GM12878 (cell line): ENCODE measurements at regions not wholly inside any gene's neighbourhood (a gene's known extent, or its start where the extent isn't known, plus 50 kb on each side); places are given as distances from the start of the nearest gene placed in this dataset.

Experiments
- CHD2 ChIP-seq: IDR thresholded peaks from 2 replicates; pipeline ENCODE4 v1.6.1; 2011; ENCODE audit warnings: low read depth, low read length, improper control_type of control experiment, borderline replicate concordance
- FOS ChIP-seq: IDR thresholded peaks from 3 replicates; pipeline ENCODE4 v1.6.1; 2011; ENCODE audit warnings: borderline replicate concordance; ENCODE audit not compliant: insufficient read length; ENCODE audit errors: extremely low read depth
- GABPA ChIP-seq: IDR thresholded peaks from 2 replicates; pipeline ENCODE4 v1.6.1; 2014; ENCODE audit warnings: antibody characterized with exemption, low read depth, mild to moderate bottlenecking, inconsistent platforms
- TF ChIP-seq, protein P1 (sequence below), 3 experiments: IDR thresholded peaks in 2 of 3; conservative IDR thresholded peaks in 1 of 3; 2 replicates each; pipeline ENCODE4 v1.5.1; 2011; ENCODE audit warnings: low read depth in 3 of 3, low read length in 3 of 3, mild to moderate bottlenecking in 3 of 3, control low read depth in 2 of 3, moderate library complexity in 2 of 3, inconsistent platforms in 1 of 3, mixed read lengths in 1 of 3; ENCODE audit not compliant: control insufficient read depth in 2 of 3, insufficient read depth in 1 of 3; ENCODE audit errors: extremely low read depth in 1 of 3
- TF ChIP-seq, protein P2 (sequence below): fragments of 450-650 bp; IDR thresholded peaks from 2 replicates; pipeline ENCODE4 v1.6.1; 2018; ENCODE audit warnings: mild to moderate bottlenecking, low read depth, moderate library complexity; ENCODE audit not compliant: partially characterized antibody

DNA sequence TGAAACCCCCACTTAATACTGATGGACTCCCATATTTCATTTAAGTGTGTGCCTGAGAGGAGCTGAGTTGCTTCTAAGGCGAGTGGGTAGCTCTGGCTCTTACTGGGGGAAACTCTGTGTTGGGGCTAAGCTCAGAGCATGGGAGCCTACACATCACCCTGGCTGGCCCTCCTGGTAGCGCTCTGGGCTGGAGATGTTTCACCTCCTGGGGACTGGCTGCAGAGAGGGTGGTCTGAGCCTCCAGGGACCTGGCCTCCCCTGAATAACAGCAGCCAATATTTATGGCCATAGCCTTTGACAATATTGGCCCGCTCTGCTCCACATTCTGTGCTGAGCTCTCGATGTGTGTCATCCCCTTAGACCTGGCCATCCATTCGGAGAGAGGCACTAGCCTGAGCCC, 316.5 kb downstream of the ZNF536 start:
- no peak for TF ChIP-seq FOS
- TF ChIP-seq GABPA = no peak
- TF ChIP-seq, protein P1, sequence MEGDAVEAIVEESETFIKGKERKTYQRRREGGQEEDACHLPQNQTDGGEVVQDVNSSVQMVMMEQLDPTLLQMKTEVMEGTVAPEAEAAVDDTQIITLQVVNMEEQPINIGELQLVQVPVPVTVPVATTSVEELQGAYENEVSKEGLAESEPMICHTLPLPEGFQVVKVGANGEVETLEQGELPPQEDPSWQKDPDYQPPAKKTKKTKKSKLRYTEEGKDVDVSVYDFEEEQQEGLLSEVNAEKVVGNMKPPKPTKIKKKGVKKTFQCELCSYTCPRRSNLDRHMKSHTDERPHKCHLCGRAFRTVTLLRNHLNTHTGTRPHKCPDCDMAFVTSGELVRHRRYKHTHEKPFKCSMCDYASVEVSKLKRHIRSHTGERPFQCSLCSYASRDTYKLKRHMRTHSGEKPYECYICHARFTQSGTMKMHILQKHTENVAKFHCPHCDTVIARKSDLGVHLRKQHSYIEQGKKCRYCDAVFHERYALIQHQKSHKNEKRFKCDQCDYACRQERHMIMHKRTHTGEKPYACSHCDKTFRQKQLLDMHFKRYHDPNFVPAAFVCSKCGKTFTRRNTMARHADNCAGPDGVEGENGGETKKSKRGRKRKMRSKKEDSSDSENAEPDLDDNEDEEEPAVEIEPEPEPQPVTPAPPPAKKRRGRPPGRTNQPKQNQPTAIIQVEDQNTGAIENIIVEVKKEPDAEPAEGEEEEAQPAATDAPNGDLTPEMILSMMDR (IDR thresholded peaks at IDR 0.05 in 2 of 3, conservative IDR thresholded peaks at IDR 0.05 in 1 of 3; ENCODE audit: control insufficient read depth in 2 of 3, extremely low read depth in 1 of 3, insufficient read depth in 1 of 3, low read depth in 3 of 3, low read length in 3 of 3) = no peak
- TF ChIP-seq CHD2 = no peak
- TF ChIP-seq, protein P2, sequence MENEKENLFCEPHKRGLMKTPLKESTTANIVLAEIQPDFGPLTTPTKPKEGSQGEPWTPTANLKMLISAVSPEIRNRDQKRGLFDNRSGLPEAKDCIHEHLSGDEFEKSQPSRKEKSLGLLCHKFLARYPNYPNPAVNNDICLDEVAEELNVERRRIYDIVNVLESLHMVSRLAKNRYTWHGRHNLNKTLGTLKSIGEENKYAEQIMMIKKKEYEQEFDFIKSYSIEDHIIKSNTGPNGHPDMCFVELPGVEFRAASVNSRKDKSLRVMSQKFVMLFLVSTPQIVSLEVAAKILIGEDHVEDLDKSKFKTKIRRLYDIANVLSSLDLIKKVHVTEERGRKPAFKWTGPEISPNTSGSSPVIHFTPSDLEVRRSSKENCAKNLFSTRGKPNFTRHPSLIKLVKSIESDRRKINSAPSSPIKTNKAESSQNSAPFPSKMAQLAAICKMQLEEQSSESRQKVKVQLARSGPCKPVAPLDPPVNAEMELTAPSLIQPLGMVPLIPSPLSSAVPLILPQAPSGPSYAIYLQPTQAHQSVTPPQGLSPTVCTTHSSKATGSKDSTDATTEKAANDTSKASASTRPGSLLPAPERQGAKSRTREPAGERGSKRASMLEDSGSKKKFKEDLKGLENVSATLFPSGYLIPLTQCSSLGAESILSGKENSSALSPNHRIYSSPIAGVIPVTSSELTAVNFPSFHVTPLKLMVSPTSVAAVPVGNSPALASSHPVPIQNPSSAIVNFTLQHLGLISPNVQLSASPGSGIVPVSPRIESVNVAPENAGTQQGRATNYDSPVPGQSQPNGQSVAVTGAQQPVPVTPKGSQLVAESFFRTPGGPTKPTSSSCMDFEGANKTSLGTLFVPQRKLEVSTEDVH = no peak
